ENCODE measurements at regions not wholly inside any gene's neighbourhood (a gene's known extent, or its start where the extent isn't known, plus 50 kb on each side); places are given as distances from the start of the nearest gene placed in this dataset.

- TF ChIP-seq POLR2A (IDR thresholded peaks at IDR 0.05) (no peak), CTCF (IDR thresholded peaks at IDR 0.05) (no peak)
These were observed 309.1 kb downstream of the AASDHPPT start for GRCh38 chr11:106386519-106386918.

All from breast epithelium (tissue), 3 donors.